ENCODE measurements at regions not wholly inside any gene's neighbourhood (a gene's known extent, or its start where the extent isn't known, plus 50 kb on each side); places are given as distances from the start of the nearest gene placed in this dataset.

GRCh38 chr10:44051091-44051490 is 333.8 kb downstream of the CXCL12 start:
- intact Hi-C loops (cut with DNase I): loop anchor here in 2 of 10 donors (5.0 to 10.0 kb wide), 2 partner anchors 334 to 369 kb away; partner anchors contain the start of gene CXCL12 (in 1 of the 2)
- ATAC-seq: no peak
- no peaks in the 10 kb centered on the region for H3K36me3 ChIP-seq

GRCh38 chr10:44049301-44050015 is 335.4 kb downstream of the CXCL12 start:
- TF ChIP-seq POLR2A (IDR thresholded peaks at IDR 0.05) (no peak), CTCF (IDR thresholded peaks at IDR 0.05) (no peak)
- Histone ChIP-seq H3K27ac (no peak overlapping the region), H3K36me3 (no peaks in the 10 kb centered on the region), H3K4me1 (peaks cover 0 to 25% (median 7%) of the 10 kb centered on the region in 12 donors), H3K4me3 (no peak overlapping the region), H3K27me3 (no peaks in the 10 kb centered on the region), H3K9me3 (no peaks in the 10 kb centered on the region)
- ATAC-seq (no peak), DNase-seq (no peak)
- intact Hi-C loops (cut with DNase I): loop anchor here in 9 of 10 donors (5.0 to 10.0 kb wide), 5 partner anchors 85 to 367 kb away; partner anchors contain the start of gene CXCL12 (in 2 of the 9)
- WGBS, 4 donors: 91 to 99% (median 94%) methylated on average over 9 of the region's 9 CpGs

More at GRCh38 chr10:44051091-44051490, 333.8 kb downstream of the CXCL12 start:
- no peak for TF ChIP-seq CTCF (IDR thresholded peaks at IDR 0.05)
- no peak for TF ChIP-seq POLR2A (IDR thresholded peaks at IDR 0.05)
- no peak overlapping the region for H3K27ac ChIP-seq
- WGBS, 4 donors: 49 to 64% (median 59%) methylated on average over 5 of the region's 5 CpGs
- H3K9me3 ChIP-seq: no peaks in the 10 kb centered on the region
- no peak overlapping the region for H3K4me3 ChIP-seq
- no peaks in the 10 kb centered on the region for H3K27me3 ChIP-seq
- no peak for DNase-seq
- peaks cover 0 to 11% (median 2%) of the 10 kb centered on the region in 12 donors for H3K4me1 ChIP-seq

- Histone ChIP-seq H3K9me3 (no peaks in the 10 kb centered on the region), H3K4me1 (peaks cover 0 to 33% (median 8%) of the 10 kb centered on the region in 12 donors), H3K4me3 (no peak overlapping the region), H3K36me3 (no peaks in the 10 kb centered on the region), H3K27me3 (no peaks in the 10 kb centered on the region), H3K27ac (peak overlapping the region in 3 of 12 donors; percentile 4 to 40 (median 14))
- intact Hi-C loops (cut with DNase I): loop anchor here in 7 of 10 donors (10.0 kb wide), 4 partner anchors 83 to 363 kb away; partner anchors contain the start of gene CXCL12 (in 1 of the 7)
- no peak for DNase-seq
- ATAC-seq: no peak
- TF ChIP-seq CTCF (IDR thresholded peaks at IDR 0.05): no peak
- TF ChIP-seq POLR2A (IDR thresholded peaks at IDR 0.05): no peak
- 70 to 78% (median 74%) methylated on average over 12 of the region's 12 CpGs for WGBS, 4 donors
Measured at GRCh38 chr10:44047361-44047760, 337.5 kb downstream of the CXCL12 start.

GRCh38 chr10:44046605-44047004 is 338.3 kb downstream of the CXCL12 start:
- Histone ChIP-seq H3K9me3 (peaks cover 0 to 1% (median 0%) of the 10 kb centered on the region in 12 donors), H3K27me3 (no peaks in the 10 kb centered on the region), H3K27ac (peak overlapping the region in 4 of 12 donors; percentile 4 to 69 (median 27)), H3K4me3 (no peak overlapping the region), H3K4me1 (peaks cover 0 to 33% (median 8%) of the 10 kb centered on the region in 12 donors), H3K36me3 (no peaks in the 10 kb centered on the region)
- peak in 3 of 12 donors; percentile 7 to 22 (median 11) for TF ChIP-seq CTCF (IDR thresholded peaks at IDR 0.05)
- TF ChIP-seq POLR2A (IDR thresholded peaks at IDR 0.05): no peak
- DNase-seq: no peak
- ATAC-seq: no peak
- WGBS, 4 donors: 82 to 88% (median 83%) methylated on average over 5 of the region's 5 CpGs
- intact Hi-C loops (cut with DNase I): loop anchor here in 7 of 10 donors (10.0 kb wide), 4 partner anchors 82 to 362 kb away; partner anchors contain the start of gene CXCL12 (in 1 of the 7)
